Tibial artery (tissue), 4 donors: ENCODE measurements at regions not wholly inside any gene's neighbourhood (a gene's known extent, or its start where the extent isn't known, plus 50 kb on each side); places are given as distances from the start of the nearest gene placed in this dataset.

Experiments used
- DNase-seq, 2 donors: peaks; one replicate each; pipeline ENCODE4 v3.0.0-alpha.2; 2019
- H3K27ac ChIP-seq, 2 donors: fragments of 200-600 bp; sonication (generic) in 1 of 2; 1 replicate in 1 of 2; 2 replicates in 1 of 2; pipeline ENCODE4 v1.5.1; 2018 to 2019; ENCODE audit warnings: mild to moderate bottlenecking in 1 of 2
- H3K27me3 ChIP-seq, 2 donors: fragments of 200-600 bp; sonication (generic) in 1 of 2; one replicate each; pipeline versions ENCODE4 v1.5.1 to v1.6.0; 2016 to 2019
- H3K36me3 ChIP-seq, 3 donors: fragments of 200-600 bp; sonication (generic) in 2 of 3; one replicate each; pipeline ENCODE4 v1.5.1; 2016 to 2019; ENCODE audit warnings: mild to moderate bottlenecking in 2 of 3
- H3K4me1 ChIP-seq, 4 donors: fragments of 200-600 bp; sonication (generic) in 2 of 4; 1 replicate in 3 of 4; 2 replicates in 1 of 4; pipeline ENCODE4 v1.5.1; 2016 to 2019
- H3K4me3 ChIP-seq, 2 donors: fragments of 200-600 bp; sonication (generic) in 1 of 2; 1 replicate in 1 of 2; 2 replicates in 1 of 2; pipeline ENCODE4 v1.5.1; 2018 to 2019; ENCODE audit warnings: mild to moderate bottlenecking in 2 of 2
- H3K9me3 ChIP-seq, 3 donors: fragments of 200-600 bp; sonication (generic) in 1 of 3; one replicate each; pipeline ENCODE4 v1.5.1; 2016 to 2019
- intact Hi-C: fragments of 100-400 bp; cut with DNase I; formaldehyde crosslinking; loops from one replicate; pipeline ENCODE4 v1.15.0; 2023; ENCODE audit warnings: low total_unique reads
- TF ChIP-seq, protein P1 (sequence below), 2 experiments: fragments of 200-600 bp in 1 of 2; fragments of 450-650 bp in 1 of 2; IDR thresholded peaks; one replicate each; pipeline ENCODE4 v1.5.1; 2017 to 2019; ENCODE audit warnings: antibody characterized with exemption in 2 of 2, mild to moderate bottlenecking in 1 of 2, moderate library complexity in 1 of 2

DNA sequence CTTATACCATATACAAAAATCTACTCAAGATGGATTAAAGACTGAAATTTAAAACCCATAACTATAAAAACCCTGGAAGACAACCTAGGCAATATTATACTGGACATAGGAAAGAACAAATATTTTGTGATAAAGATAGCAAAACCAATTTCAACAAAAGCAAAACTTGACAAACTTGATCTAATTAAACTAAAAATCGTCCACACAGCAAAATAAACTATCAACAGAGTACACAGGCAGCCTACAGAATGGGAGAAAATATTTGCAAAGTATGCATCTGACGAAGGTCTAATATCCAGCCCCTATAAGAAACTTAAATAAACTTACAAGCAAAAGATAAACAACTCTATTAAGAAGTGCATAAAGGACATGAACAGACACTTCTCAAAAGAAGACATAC is 240.1 kb downstream of the HGF start:
- intact Hi-C loops, result no loop called here
- H3K4me3 ChIP-seq, result no peak overlapping the region
- H3K36me3 ChIP-seq, result no peaks in the 10 kb centered on the region
- H3K4me1 ChIP-seq, result no peaks in the 10 kb centered on the region
- H3K27me3 ChIP-seq, result no peaks in the 10 kb centered on the region
- TF ChIP-seq, protein P1, sequence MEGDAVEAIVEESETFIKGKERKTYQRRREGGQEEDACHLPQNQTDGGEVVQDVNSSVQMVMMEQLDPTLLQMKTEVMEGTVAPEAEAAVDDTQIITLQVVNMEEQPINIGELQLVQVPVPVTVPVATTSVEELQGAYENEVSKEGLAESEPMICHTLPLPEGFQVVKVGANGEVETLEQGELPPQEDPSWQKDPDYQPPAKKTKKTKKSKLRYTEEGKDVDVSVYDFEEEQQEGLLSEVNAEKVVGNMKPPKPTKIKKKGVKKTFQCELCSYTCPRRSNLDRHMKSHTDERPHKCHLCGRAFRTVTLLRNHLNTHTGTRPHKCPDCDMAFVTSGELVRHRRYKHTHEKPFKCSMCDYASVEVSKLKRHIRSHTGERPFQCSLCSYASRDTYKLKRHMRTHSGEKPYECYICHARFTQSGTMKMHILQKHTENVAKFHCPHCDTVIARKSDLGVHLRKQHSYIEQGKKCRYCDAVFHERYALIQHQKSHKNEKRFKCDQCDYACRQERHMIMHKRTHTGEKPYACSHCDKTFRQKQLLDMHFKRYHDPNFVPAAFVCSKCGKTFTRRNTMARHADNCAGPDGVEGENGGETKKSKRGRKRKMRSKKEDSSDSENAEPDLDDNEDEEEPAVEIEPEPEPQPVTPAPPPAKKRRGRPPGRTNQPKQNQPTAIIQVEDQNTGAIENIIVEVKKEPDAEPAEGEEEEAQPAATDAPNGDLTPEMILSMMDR (IDR thresholded peaks at IDR 0.05), result no peak
- H3K27ac ChIP-seq, result no peak overlapping the region
- no peaks in the 10 kb centered on the region for H3K9me3 ChIP-seq
- no peak for DNase-seq

DNA sequence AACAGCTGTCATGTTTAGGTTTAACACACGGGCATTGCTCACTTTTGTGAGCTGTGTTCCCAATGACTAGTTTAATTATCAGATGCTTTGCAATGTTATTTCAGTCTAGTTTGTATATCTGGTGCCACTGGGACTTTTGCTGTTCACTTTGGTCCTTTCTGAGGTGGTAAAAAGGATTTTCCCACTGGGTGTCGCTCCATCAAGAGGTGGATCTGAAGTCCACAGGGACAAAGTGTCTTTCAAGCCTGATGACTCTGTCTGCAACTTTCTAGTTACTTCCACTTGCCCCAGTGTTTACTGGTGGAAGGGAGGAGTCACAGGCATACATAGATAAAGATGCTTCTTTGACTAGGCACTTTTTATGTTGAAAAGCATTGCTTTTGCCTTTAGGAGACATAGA is 242.2 kb downstream of the HGF start:
- H3K36me3 ChIP-seq, result no peaks in the 10 kb centered on the region
- DNase-seq, result no peak
- no peaks in the 10 kb centered on the region for H3K4me1 ChIP-seq
- H3K27ac ChIP-seq, result no peak overlapping the region
- no peaks in the 10 kb centered on the region for H3K9me3 ChIP-seq
- TF ChIP-seq, protein P1 (IDR thresholded peaks at IDR 0.05), result no peak
- no peaks in the 10 kb centered on the region for H3K27me3 ChIP-seq
- H3K4me3 ChIP-seq, result no peak overlapping the region
- intact Hi-C loops, result no loop called here

DNA sequence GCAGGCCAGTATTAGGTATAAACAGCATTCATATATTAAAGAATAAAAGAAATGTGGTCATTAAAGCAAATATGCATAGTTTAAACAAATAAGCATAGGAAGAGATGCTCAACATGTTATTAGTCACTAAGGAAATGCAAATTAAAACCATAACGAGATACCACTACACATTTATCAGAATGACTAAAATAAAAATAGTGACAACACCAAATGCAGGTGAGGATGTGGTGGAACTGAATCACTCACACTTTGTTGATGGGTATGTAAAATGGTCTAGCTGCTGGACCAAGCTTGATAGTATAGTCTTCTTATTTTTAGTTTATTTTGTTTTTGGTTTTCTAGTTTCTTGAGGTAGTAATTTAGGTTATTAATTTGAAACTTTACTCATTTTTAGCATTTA is 242.9 kb downstream of the HGF start:
- Histone ChIP-seq H3K27ac (no peak overlapping the region), H3K36me3 (no peaks in the 10 kb centered on the region), H3K27me3 (no peaks in the 10 kb centered on the region), H3K4me1 (no peaks in the 10 kb centered on the region), H3K4me3 (no peak overlapping the region), H3K9me3 (no peaks in the 10 kb centered on the region)
- intact Hi-C loops, result no loop called here
- TF ChIP-seq, protein P1 (IDR thresholded peaks at IDR 0.05), result no peak
- no peak for DNase-seq

DNA sequence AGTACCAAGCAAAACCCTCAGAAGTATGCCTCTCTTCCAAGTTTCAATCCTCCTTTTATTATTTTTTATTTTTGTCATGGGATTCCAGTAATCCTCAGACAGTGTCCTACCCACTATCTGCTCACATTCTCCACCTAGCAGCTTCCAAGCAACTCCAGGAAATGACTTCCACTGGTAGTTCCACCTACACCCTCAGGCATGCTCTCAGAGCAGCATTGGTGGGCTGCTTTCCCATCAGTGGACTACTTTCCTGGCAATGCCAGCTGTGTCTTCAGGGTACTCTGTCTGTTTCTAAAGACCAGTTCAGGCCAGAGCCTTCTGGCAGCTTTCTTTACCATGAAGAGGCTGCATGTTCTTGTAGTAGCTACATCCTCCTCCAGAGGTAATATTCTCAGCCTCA is 244.0 kb downstream of the HGF start:
- Histone ChIP-seq H3K4me1 (no peaks in the 10 kb centered on the region), H3K9me3 (no peaks in the 10 kb centered on the region), H3K4me3 (no peak overlapping the region), H3K36me3 (no peaks in the 10 kb centered on the region), H3K27ac (no peak overlapping the region), H3K27me3 (no peaks in the 10 kb centered on the region)
- DNase-seq, result no peak
- intact Hi-C loops, result no loop called here
- TF ChIP-seq, protein P1 (IDR thresholded peaks at IDR 0.05), result no peak

DNA sequence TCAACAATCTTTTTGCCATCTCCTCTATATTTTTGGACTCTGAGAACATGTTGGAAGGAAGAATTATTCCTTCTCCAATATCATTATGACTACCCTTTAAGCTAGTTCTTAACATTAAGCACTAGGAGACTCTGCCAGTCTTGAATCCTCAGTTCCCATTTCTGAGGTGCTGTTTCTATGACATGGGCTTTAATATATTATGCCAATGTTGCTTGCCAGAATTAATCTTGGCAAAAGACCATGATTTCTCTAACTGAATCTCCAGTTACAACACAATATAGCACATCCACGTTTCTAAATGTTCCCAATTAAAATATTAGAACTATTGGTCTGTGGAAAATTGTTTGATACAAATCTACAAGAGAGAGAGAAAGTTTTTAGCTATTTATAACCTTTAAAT is 250.0 kb downstream of the HGF start:
- DNase-seq, result no peak
- H3K9me3 ChIP-seq, result no peaks in the 10 kb centered on the region
- H3K27me3 ChIP-seq, result no peaks in the 10 kb centered on the region
- H3K36me3 ChIP-seq, result no peaks in the 10 kb centered on the region
- H3K4me3 ChIP-seq, result no peak overlapping the region
- no peaks in the 10 kb centered on the region for H3K4me1 ChIP-seq
- TF ChIP-seq, protein P1 (IDR thresholded peaks at IDR 0.05), result no peak
- no peak overlapping the region for H3K27ac ChIP-seq
- intact Hi-C loops, result no loop called here

DNA sequence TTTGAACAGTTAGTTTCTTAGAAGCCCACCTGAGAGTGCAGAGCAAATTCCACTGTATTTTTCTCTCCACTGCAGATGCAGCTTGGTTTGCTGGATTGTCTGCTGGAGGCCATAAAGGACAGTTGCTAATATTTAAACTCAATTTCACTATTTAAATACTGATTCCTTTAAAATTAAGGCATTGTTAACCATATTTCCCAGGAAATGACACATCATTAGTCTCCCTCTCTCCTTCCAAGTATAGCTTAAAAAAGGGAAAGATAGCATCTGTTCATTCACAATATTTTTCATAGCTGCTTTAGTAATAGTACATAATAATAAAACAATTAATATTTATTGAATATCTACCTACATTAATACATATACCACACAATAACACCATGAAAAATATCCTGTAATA is 252.9 kb downstream of the HGF start:
- Histone ChIP-seq H3K9me3 (no peaks in the 10 kb centered on the region), H3K4me3 (no peak overlapping the region), H3K4me1 (no peaks in the 10 kb centered on the region), H3K36me3 (no peaks in the 10 kb centered on the region), H3K27me3 (no peaks in the 10 kb centered on the region), H3K27ac (no peak overlapping the region)
- DNase-seq, result no peak
- TF ChIP-seq, protein P1 (IDR thresholded peaks at IDR 0.05), result no peak
- intact Hi-C loops, result no loop called here
